ENCODE measurements at regions not wholly inside any gene's neighbourhood (a gene's known extent, or its start where the extent isn't known, plus 50 kb on each side); places are given as distances from the start of the nearest gene placed in this dataset.

- TF ChIP-seq REST (IDR thresholded peaks at IDR 0.05; ENCODE audit: insufficient replicate concordance, low read depth) (no peak), CTCF (IDR thresholded peaks at IDR 0.05; ENCODE audit: insufficient read depth, low read length) (no peak), POLR2AphosphoS5 (IDR thresholded peaks at IDR 0.05; ENCODE audit: low read depth) (no peak), SPI1 (IDR thresholded peaks at IDR 0.05; ENCODE audit: borderline replicate concordance, low read depth) (no peak)
Measured at GRCh38 chr6:128711149-128711548, 171.8 kb upstream of the LAMA2 start.
